HCT116 (cell line): ENCODE measurements at regions not wholly inside any gene's neighbourhood (a gene's known extent, or its start where the extent isn't known, plus 50 kb on each side); places are given as distances from the start of the nearest gene placed in this dataset.
A peak's percentile ranks its signal among the peaks of the same experiment; 100 is the strongest.

Experiments used
- ATAC-seq: fragments of 200-7000 bp; cut with Tn5 transposase; 2 replicates; pipeline ENCODE4 v1.9.1; 2020; ENCODE audit warnings: mild to moderate bottlenecking, moderate library complexity
- BruUV-seq: library from RNA; stranded (reverse); fragments of 400-500 nt; replicated peaks from 2 replicates; lab custom pipeline; 2021; lab: Mats Ljungman, UMichigan
- CTCF ChIA-PET: fragments of 300-600 bp; sonication (Branson Sonifier 250); formaldehyde crosslinking; loops from one replicate; lab custom pipeline; 2021; ENCODE audit warnings: antibody characterized with exemption; lab: Charles Lee
- POLR2A ChIA-PET: fragments of 300-600, 350-600 bp; sonication (Branson Sonifier 250); formaldehyde crosslinking; loops from one replicate; lab custom pipeline; 2021; ENCODE audit warnings: antibody characterized with exemption; lab: Charles Lee
- RAD21 ChIA-PET, 2 experiments: fragments of 300-600 bp; sonication (Branson Sonifier 250); formaldehyde crosslinking; loops; one replicate each; lab custom pipeline; 2023; ENCODE audit warnings: low total read pairs in 2 of 2; ENCODE audit not compliant: uncharacterized antibody in 2 of 2, unreplicated experiment in 2 of 2, low non-redundant PET in 1 of 2; lab: Charles Lee
- DNase-seq: peaks from one replicate; pipeline ENCODE4 v3.0.0-alpha.2; 2010; ENCODE audit warnings: low read depth, low spot score
- H2AFZ ChIP-seq: fragments of 200-600 bp; shearing (Covaris generic), sonication (generic); 2 replicates; pipeline ENCODE4 v1.6.1; 2017; ENCODE audit warnings: low read depth, mixed run types, mixed read lengths, antibody characterized with exemption, low read length; ENCODE audit not compliant: poor library complexity, severe bottlenecking
- H3K27ac ChIP-seq: 2 replicates; pipeline ENCODE4 v1.5.1; 2012; ENCODE audit warnings: low read depth, low read length
- H3K27me3 ChIP-seq: fragments of 200-600 bp; sonication (generic); 2 replicates; pipeline ENCODE4 v1.6.1; 2016; ENCODE audit warnings: mixed run types, low read length, mixed read lengths; ENCODE audit not compliant: insufficient read depth
- H3K36me3 ChIP-seq, 2 experiments: fragments of 200-500 bp in 1 of 2; fragments of 200-600 bp in 1 of 2; sonication (Bioruptor generic) in 1 of 2; sonication (generic) in 1 of 2; 2 replicates each; pipeline versions ENCODE4 v1.5.1 to v1.6.1; 2014 to 2016; ENCODE audit warnings: low read length in 2 of 2, inconsistent platforms in 1 of 2, mixed read lengths in 1 of 2, mixed run types in 1 of 2; ENCODE audit not compliant: insufficient read depth in 2 of 2, control insufficient read depth in 1 of 2
- H3K4me1 ChIP-seq, 2 experiments: fragments of 200-600 bp in 1 of 2; sonication (generic) in 1 of 2; 2 replicates each; pipeline versions ENCODE4 v1.5.1 to v1.6.1; 2012 to 2017; ENCODE audit warnings: low read length in 2 of 2, inconsistent platforms in 1 of 2, mild to moderate bottlenecking in 1 of 2, mixed read lengths in 1 of 2, mixed run types in 1 of 2, moderate library complexity in 1 of 2; ENCODE audit not compliant: insufficient read depth in 2 of 2, control insufficient read depth in 1 of 2
- H3K4me2 ChIP-seq: fragments of 200-600 bp; sonication (generic); 2 replicates; pipeline ENCODE4 v1.6.1; 2017; ENCODE audit warnings: mixed run types, low read length, mixed read lengths
- H3K4me3 ChIP-seq, 2 experiments: fragments of 200-600 bp in 1 of 2; sonication (generic) in 1 of 2; replicated peaks in 1 of 2; 2 replicates each; pipeline ENCODE4 v1.5.1; 2011 to 2016; ENCODE audit warnings: low read length in 2 of 2, control low read depth in 1 of 2, low read depth in 1 of 2, mild to moderate bottlenecking in 1 of 2, mixed read lengths in 1 of 2, mixed run types in 1 of 2
- H3K79me2 ChIP-seq: fragments of 200-600 bp; sonication (generic); 2 replicates; pipeline ENCODE4 v1.6.1; 2017; ENCODE audit warnings: mild to moderate bottlenecking, mixed run types, low read length, moderate library complexity, mixed read lengths; ENCODE audit not compliant: insufficient read depth
- H3K9ac ChIP-seq: fragments of 200-600 bp; sonication (generic); 2 replicates; pipeline ENCODE4 v1.6.1; 2016; ENCODE audit warnings: low read length, mixed read lengths
- H3K9me2 ChIP-seq: fragments of 200-600 bp; sonication (generic), shearing (Covaris generic); 2 replicates; pipeline ENCODE4 v1.6.1; 2017; ENCODE audit warnings: mixed run types, mild to moderate bottlenecking, moderate library complexity; ENCODE audit not compliant: insufficient read depth
- H3K9me3 ChIP-seq, 2 experiments: fragments of 200-500 bp in 1 of 2; fragments of 200-600 bp in 1 of 2; sonication (Bioruptor generic) in 1 of 2; sonication (generic) in 1 of 2; 2 replicates each; pipeline ENCODE4 v1.6.1; 2014 to 2017; ENCODE audit warnings: low read length in 2 of 2, mixed read lengths in 2 of 2, inconsistent platforms in 1 of 2, low read depth in 1 of 2, mild to moderate bottlenecking in 1 of 2, mixed run types in 1 of 2, moderate library complexity in 1 of 2; ENCODE audit not compliant: control insufficient read depth in 1 of 2, insufficient read depth in 1 of 2
- H4K20me1 ChIP-seq: fragments of 200-600 bp; sonication (generic), shearing (Covaris generic); 2 replicates; pipeline ENCODE4 v1.6.1; 2017; ENCODE audit warnings: mixed run types, mild to moderate bottlenecking, moderate library complexity; ENCODE audit not compliant: insufficient read depth
- CBX3 ChIP-seq: IDR thresholded peaks from 2 replicates; pipeline ENCODE4 v1.6.1; 2012; ENCODE audit warnings: low read depth
- EGR1 ChIP-seq: IDR thresholded peaks from 2 replicates; pipeline ENCODE4 v1.6.1; 2012; ENCODE audit warnings: low read depth
- EZH2phosphoT487 ChIP-seq: fragments of 200-600 bp; IDR thresholded peaks from 2 replicates; pipeline ENCODE4 v1.6.1; 2018; ENCODE audit warnings: antibody characterized with exemption, borderline replicate concordance
- JUND ChIP-seq: IDR thresholded peaks from 2 replicates; pipeline ENCODE4 v1.6.1; 2012
- POLR2A ChIP-seq: IDR thresholded peaks from 2 replicates; pipeline ENCODE4 v1.7.0; 2011; ENCODE audit warnings: borderline replicate concordance; ENCODE audit not compliant: insufficient read depth, insufficient read length; ENCODE audit errors: extremely low read depth
- POLR2AphosphoS5 ChIP-seq: IDR thresholded peaks from 2 replicates; pipeline ENCODE4 v1.6.1; 2011; ENCODE audit warnings: mild to moderate bottlenecking, low read depth, low read length, moderate library complexity
- RAD21 ChIP-seq: IDR thresholded peaks from 2 replicates; pipeline ENCODE4 v1.6.1; 2012; ENCODE audit warnings: low read depth, mild to moderate bottlenecking
- SP1 ChIP-seq: IDR thresholded peaks from 2 replicates; pipeline ENCODE4 v1.6.1; 2012; ENCODE audit warnings: low read depth
- TCF7L2 ChIP-seq: IDR thresholded peaks from 2 replicates; pipeline ENCODE4 v1.7.0; 2011; ENCODE audit warnings: borderline replicate concordance, inconsistent platforms; ENCODE audit not compliant: insufficient read depth, insufficient read length; ENCODE audit errors: extremely low read depth
- intact Hi-C: fragments of 100-400 bp; cut with micrococcal nuclease; formaldehyde crosslinking; loops from 2 replicates; pipeline ENCODE4 v1.10.0; 2022
- TF ChIP-seq, protein P1 (sequence below), 3 experiments: fragments of 200-600 bp in 1 of 3; sonication (generic) in 1 of 3; IDR thresholded peaks in 2 of 3; conservative IDR thresholded peaks in 1 of 3; 2 replicates each; pipeline ENCODE4 v1.5.1; 2012 to 2017; ENCODE audit warnings: low read depth in 2 of 3, low read length in 2 of 3, antibody characterized with exemption in 1 of 3, borderline replicate concordance in 1 of 3, control low read depth in 1 of 3, mild to moderate bottlenecking in 1 of 3, mixed read lengths in 1 of 3, mixed run types in 1 of 3, moderate library complexity in 1 of 3; ENCODE audit not compliant: insufficient read depth in 1 of 3
- TF ChIP-seq, protein P2 (sequence below): IDR thresholded peaks from 2 replicates; pipeline ENCODE4 v1.6.1; 2012; ENCODE audit warnings: low read depth
- TF ChIP-seq, protein P3 (sequence below): IDR thresholded peaks from 2 replicates; pipeline ENCODE4 v1.6.1; 2011; ENCODE audit warnings: mild to moderate bottlenecking, low read length, moderate library complexity; ENCODE audit not compliant: insufficient replicate concordance; ENCODE audit errors: extremely low read depth

DNA sequence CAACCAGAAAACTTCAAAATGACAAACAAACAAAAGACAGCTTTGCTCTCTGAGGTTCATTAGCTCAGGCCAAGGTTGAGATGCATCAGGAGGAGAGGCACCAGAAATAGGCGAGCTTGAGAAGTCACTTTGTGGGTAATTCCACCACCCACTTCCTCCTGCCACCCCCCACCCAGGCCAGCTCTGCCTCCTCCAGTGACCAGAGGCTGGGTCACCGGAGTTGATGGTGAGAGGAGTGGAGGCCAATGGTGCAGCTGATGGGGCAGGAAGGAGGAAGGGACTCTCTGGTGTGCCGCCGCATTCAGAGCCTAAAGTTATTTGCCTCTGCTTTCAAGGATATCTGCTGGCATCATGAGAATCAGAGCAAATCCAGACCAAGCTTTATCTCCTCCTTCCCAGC lies 73.8 kb upstream of the ASTN2 start:
- peaks cover under 1 to 3% of the 10 kb centered on the region in 2 experiments; a peak in 1 of 4 replicates for H3K9me3 ChIP-seq
- no peak for TF ChIP-seq POLR2AphosphoS5
- TF ChIP-seq, protein P1, sequence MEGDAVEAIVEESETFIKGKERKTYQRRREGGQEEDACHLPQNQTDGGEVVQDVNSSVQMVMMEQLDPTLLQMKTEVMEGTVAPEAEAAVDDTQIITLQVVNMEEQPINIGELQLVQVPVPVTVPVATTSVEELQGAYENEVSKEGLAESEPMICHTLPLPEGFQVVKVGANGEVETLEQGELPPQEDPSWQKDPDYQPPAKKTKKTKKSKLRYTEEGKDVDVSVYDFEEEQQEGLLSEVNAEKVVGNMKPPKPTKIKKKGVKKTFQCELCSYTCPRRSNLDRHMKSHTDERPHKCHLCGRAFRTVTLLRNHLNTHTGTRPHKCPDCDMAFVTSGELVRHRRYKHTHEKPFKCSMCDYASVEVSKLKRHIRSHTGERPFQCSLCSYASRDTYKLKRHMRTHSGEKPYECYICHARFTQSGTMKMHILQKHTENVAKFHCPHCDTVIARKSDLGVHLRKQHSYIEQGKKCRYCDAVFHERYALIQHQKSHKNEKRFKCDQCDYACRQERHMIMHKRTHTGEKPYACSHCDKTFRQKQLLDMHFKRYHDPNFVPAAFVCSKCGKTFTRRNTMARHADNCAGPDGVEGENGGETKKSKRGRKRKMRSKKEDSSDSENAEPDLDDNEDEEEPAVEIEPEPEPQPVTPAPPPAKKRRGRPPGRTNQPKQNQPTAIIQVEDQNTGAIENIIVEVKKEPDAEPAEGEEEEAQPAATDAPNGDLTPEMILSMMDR (IDR thresholded peaks at IDR 0.05 in 2 of 3, conservative IDR thresholded peaks at IDR 0.05 in 1 of 3; ENCODE audit: borderline replicate concordance in 1 of 3, insufficient read depth in 1 of 3, low read depth in 2 of 3, low read length in 2 of 3): no peak
- no peak for TF ChIP-seq JUND
- no peak for TF ChIP-seq EZH2phosphoT487
- no peak for TF ChIP-seq CBX3
- TF ChIP-seq TCF7L2: no peak
- TF ChIP-seq POLR2A: no peak
- no peak for TF ChIP-seq RAD21
- TF ChIP-seq, all 23 proteins: peak for 0
- Histone ChIP-seq H3K4me1 (no peaks in the 10 kb centered on the region), H2AFZ (no peak overlapping the region), H3K79me2 (no peaks in the 10 kb centered on the region), H3K27me3 (no peaks in the 10 kb centered on the region), H3K9ac (no peak overlapping the region), H3K4me3 (no peak overlapping the region), H3K4me2 (no peak overlapping the region), H3K9me2 (no peaks in the 10 kb centered on the region), H3K36me3 (no peaks in the 10 kb centered on the region), H4K20me1 (no peaks in the 10 kb centered on the region), H3K27ac (no peak overlapping the region)
- intact Hi-C loops: no loop called here
- no TSS peak for BruUV-seq
- ATAC-seq (no peak), DNase-seq (no peak)
- ChIA-PET CTCF (no interaction called here), POLR2A (no interaction called here), RAD21 (no interaction called here)

DNA sequence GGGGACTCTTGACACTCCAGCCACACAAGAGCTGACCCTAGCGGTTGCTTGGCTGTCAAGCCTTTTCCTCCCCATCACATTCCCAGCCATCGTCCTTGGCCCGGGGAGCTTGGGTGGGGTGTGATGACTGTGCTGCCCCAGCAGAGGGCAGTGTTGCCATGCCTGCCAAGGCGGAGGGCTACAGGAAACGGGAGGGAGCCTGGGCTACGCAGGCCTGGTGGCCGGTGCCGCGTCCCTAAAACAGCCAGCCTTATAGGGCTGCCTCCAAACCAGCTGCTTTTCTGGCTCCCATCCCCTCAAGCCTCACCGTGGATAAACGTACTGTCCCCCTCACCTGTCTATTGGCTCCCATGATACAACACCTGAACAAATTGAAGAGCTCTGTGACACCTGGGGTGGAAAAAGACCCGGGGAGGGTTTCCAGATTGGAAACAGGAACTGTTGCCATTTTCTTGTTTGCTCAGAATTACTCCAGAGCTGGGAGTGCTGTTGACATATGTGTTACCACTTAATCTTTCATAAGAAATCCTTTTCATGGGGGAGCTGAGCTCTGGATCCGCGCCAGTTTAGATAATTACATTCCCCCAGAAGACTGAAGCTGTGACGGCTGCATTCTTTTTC lies 72.8 kb upstream of the ASTN2 start:
- Histone ChIP-seq H3K27me3 (no peaks in the 10 kb centered on the region), H3K4me2 (no peak overlapping the region), H3K9ac (no peak overlapping the region), H3K4me1 (no peaks in the 10 kb centered on the region), H4K20me1 (no peaks in the 10 kb centered on the region), H3K4me3 (no peak overlapping the region), H3K79me2 (no peaks in the 10 kb centered on the region), H3K9me2 (no peaks in the 10 kb centered on the region), H2AFZ (no peak overlapping the region), H3K27ac (no peak overlapping the region), H3K36me3 (no peaks in the 10 kb centered on the region), H3K9me3 (0 out of 4 replicates have a peak, but pooled peaks cover 0 to 3% of the 10 kb centered on the region in 2 experiments)
- no TSS peak for BruUV-seq
- intact Hi-C loops: no loop called here
- ChIA-PET RAD21 (no interaction called here), POLR2A (no interaction called here), CTCF (no interaction called here)
- peak; percentile 87 for ATAC-seq
- no peak for DNase-seq
- TF ChIP-seq EGR1 (no peak), SP1 (no peak), RAD21 (peak; percentile 23; the same call in 1 of the 2 replicates)
- TF ChIP-seq, protein P2, sequence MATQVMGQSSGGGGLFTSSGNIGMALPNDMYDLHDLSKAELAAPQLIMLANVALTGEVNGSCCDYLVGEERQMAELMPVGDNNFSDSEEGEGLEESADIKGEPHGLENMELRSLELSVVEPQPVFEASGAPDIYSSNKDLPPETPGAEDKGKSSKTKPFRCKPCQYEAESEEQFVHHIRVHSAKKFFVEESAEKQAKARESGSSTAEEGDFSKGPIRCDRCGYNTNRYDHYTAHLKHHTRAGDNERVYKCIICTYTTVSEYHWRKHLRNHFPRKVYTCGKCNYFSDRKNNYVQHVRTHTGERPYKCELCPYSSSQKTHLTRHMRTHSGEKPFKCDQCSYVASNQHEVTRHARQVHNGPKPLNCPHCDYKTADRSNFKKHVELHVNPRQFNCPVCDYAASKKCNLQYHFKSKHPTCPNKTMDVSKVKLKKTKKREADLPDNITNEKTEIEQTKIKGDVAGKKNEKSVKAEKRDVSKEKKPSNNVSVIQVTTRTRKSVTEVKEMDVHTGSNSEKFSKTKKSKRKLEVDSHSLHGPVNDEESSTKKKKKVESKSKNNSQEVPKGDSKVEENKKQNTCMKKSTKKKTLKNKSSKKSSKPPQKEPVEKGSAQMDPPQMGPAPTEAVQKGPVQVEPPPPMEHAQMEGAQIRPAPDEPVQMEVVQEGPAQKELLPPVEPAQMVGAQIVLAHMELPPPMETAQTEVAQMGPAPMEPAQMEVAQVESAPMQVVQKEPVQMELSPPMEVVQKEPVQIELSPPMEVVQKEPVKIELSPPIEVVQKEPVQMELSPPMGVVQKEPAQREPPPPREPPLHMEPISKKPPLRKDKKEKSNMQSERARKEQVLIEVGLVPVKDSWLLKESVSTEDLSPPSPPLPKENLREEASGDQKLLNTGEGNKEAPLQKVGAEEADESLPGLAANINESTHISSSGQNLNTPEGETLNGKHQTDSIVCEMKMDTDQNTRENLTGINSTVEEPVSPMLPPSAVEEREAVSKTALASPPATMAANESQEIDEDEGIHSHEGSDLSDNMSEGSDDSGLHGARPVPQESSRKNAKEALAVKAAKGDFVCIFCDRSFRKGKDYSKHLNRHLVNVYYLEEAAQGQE: no peak
- TF ChIP-seq, protein P3, sequence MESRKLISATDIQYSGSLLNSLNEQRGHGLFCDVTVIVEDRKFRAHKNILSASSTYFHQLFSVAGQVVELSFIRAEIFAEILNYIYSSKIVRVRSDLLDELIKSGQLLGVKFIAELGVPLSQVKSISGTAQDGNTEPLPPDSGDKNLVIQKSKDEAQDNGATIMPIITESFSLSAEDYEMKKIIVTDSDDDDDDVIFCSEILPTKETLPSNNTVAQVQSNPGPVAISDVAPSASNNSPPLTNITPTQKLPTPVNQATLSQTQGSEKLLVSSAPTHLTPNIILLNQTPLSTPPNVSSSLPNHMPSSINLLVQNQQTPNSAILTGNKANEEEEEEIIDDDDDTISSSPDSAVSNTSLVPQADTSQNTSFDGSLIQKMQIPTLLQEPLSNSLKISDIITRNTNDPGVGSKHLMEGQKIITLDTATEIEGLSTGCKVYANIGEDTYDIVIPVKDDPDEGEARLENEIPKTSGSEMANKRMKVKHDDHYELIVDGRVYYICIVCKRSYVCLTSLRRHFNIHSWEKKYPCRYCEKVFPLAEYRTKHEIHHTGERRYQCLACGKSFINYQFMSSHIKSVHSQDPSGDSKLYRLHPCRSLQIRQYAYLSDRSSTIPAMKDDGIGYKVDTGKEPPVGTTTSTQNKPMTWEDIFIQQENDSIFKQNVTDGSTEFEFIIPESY: no peak
